GM12878 (cell line): ENCODE measurements at regions not wholly inside any gene's neighbourhood (a gene's known extent, or its start where the extent isn't known, plus 50 kb on each side); places are given as distances from the start of the nearest gene placed in this dataset.

Experiments
- ATAC-seq: fragments of 200-7000 bp; cut with Tn5 transposase; 3 replicates; pipeline ENCODE4 v1.9.1; 2020; ENCODE audit warnings: mild to moderate bottlenecking, moderate library complexity
- BruUV-seq: library from RNA; stranded (reverse); fragments of 400-500 nt; replicated peaks from 2 replicates; lab custom pipeline; 2021; lab: Mats Ljungman, UMichigan
- CTCF ChIA-PET: fragments of 300-600 bp; sonication (Branson Sonifier 250); formaldehyde crosslinking; extraction: SDS; loops from one replicate; lab custom pipeline; 2021; ENCODE audit warnings: inconsistent platforms; lab: Yijun Ruan, JAX
- POLR2A ChIA-PET: fragments of 350-600 bp; formaldehyde crosslinking; extraction: SDS; loops from one replicate; lab custom pipeline; 2021; ENCODE audit warnings: inconsistent platforms; lab: Charles Lee
- RAD21 ChIA-PET: fragments of 300-600 bp; sonication (Branson Sonifier 250); formaldehyde crosslinking; loops from one replicate; lab custom pipeline; 2023; ENCODE audit warnings: antibody characterized with exemption; ENCODE audit not compliant: unreplicated experiment; lab: Charles Lee
- SMC1A ChIA-PET: fragments of 300-600 bp; sonication (Branson Sonifier 250); formaldehyde crosslinking; loops from one replicate; lab custom pipeline; 2023; ENCODE audit not compliant: unreplicated experiment, uncharacterized antibody; lab: Charles Lee
- DNase-seq: peaks from one replicate; pipeline ENCODE4 v3.0.0-alpha.2; 2011; ENCODE audit warnings: low read depth, low spot score
- FAIRE-seq: peaks from 3 replicates; lab custom pipeline; 2011; peaks lifted over from hg19 to GRCh38; lab: Jason Lieb, UNC
- H2AFZ ChIP-seq: 2 replicates; pipeline ENCODE4 v1.6.0; 2011; ENCODE audit warnings: low read depth, low read length, control low read depth; ENCODE audit not compliant: control insufficient read depth
- H3K27ac ChIP-seq: 2 replicates; pipeline ENCODE4 v1.5.1; 2011; ENCODE audit warnings: control low read depth; ENCODE audit not compliant: control insufficient read depth, insufficient read depth
- H3K27me3 ChIP-seq, 2 experiments: replicated peaks in 1 of 2; 2 replicates each; pipeline versions ENCODE4 v1.6.0 to v1.6.1; 2011; ENCODE audit warnings: low read length in 1 of 2; ENCODE audit not compliant: control insufficient read depth in 2 of 2, insufficient read depth in 2 of 2
- H3K36me3 ChIP-seq, 2 experiments: 2 replicates each; pipeline ENCODE4 v1.5.1; 2011; ENCODE audit warnings: low read length in 1 of 2; ENCODE audit not compliant: control insufficient read depth in 2 of 2, insufficient read depth in 2 of 2
- H3K4me1 ChIP-seq: 2 replicates; pipeline ENCODE4 v1.6.1; 2011; ENCODE audit warnings: mild to moderate bottlenecking, low read length, moderate library complexity, mixed read lengths; ENCODE audit not compliant: control insufficient read depth, insufficient read depth
- H3K4me2 ChIP-seq: 2 replicates; pipeline ENCODE4 v1.6.0; 2011; ENCODE audit warnings: control low read depth; ENCODE audit not compliant: control insufficient read depth, insufficient read depth
- H3K4me3 ChIP-seq: fragments of 200-600 bp; sonication (generic); 2 replicates; pipeline ENCODE4 v1.5.1; 2016
- H3K79me2 ChIP-seq: 2 replicates; pipeline ENCODE4 v1.6.0; 2011; ENCODE audit warnings: low read length; ENCODE audit not compliant: control insufficient read depth, insufficient read depth
- H3K9ac ChIP-seq: 2 replicates; pipeline ENCODE4 v1.8.0; 2011; ENCODE audit warnings: low read length, control low read depth, mixed read lengths; ENCODE audit not compliant: control insufficient read depth, insufficient read depth
- H3K9me3 ChIP-seq: replicated peaks from 3 replicates; pipeline ENCODE4 v1.5.1; 2011; ENCODE audit warnings: mild to moderate bottlenecking, low read length; ENCODE audit not compliant: control insufficient read depth, insufficient read depth
- H4K20me1 ChIP-seq: 2 replicates; pipeline ENCODE4 v1.6.0; 2011; ENCODE audit not compliant: control insufficient read depth, insufficient read depth
- BHLHE40 ChIP-seq, 2 experiments: fragments of 450-650 bp in 1 of 2; IDR thresholded peaks; 2 replicates each; pipeline ENCODE4 v1.6.1; 2011 to 2017; ENCODE audit warnings: low read depth in 2 of 2, borderline replicate concordance in 1 of 2, improper control_type of control experiment in 1 of 2, low read length in 1 of 2, mild to moderate bottlenecking in 1 of 2
- CBX5 ChIP-seq: sonication (generic); IDR thresholded peaks from 2 replicates; pipeline ENCODE4 v1.6.1; 2016; ENCODE audit warnings: low read depth, moderate library complexity, mild to moderate bottlenecking, inconsistent platforms
- CREM ChIP-seq: IDR thresholded peaks from 2 replicates; pipeline ENCODE4 v1.6.1; 2014; ENCODE audit warnings: antibody characterized with exemption, low read depth
- EED ChIP-seq: sonication (generic); IDR thresholded peaks from 2 replicates; pipeline ENCODE4 v1.6.1; 2016; ENCODE audit warnings: antibody characterized with exemption, low read depth
- FOXK2 ChIP-seq: fragments of 450-650 bp; IDR thresholded peaks from 2 replicates; pipeline ENCODE4 v1.6.1; 2017; ENCODE audit warnings: mild to moderate bottlenecking, moderate library complexity
- FOXM1 ChIP-seq: IDR thresholded peaks from 2 replicates; pipeline ENCODE4 v1.6.1; 2012; ENCODE audit warnings: low read depth, mild to moderate bottlenecking, inconsistent platforms, low read length, moderate library complexity
- KDM1A ChIP-seq: fragments of 200-600 bp; sonication (generic); IDR thresholded peaks from 2 replicates; pipeline ENCODE4 v1.6.1; 2016; ENCODE audit warnings: borderline replicate concordance
- NR2C1 ChIP-seq: fragments of 450-650 bp; IDR thresholded peaks from 2 replicates; pipeline ENCODE4 v1.6.1; 2017; ENCODE audit warnings: antibody characterized with exemption, mild to moderate bottlenecking, moderate library complexity
- POLR2AphosphoS5 ChIP-seq: IDR thresholded peaks from 2 replicates; pipeline ENCODE4 v1.6.1; 2011; ENCODE audit warnings: mild to moderate bottlenecking, low read length, inconsistent platforms
- RAD51 ChIP-seq: fragments of 450-650 bp; IDR thresholded peaks from 2 replicates; pipeline ENCODE4 v1.6.1; 2016; ENCODE audit warnings: moderate library complexity, mild to moderate bottlenecking, inconsistent platforms
- RCOR1 ChIP-seq: conservative IDR thresholded peaks from 2 replicates; pipeline ENCODE4 v1.6.1; 2012; ENCODE audit warnings: low read depth, low read length, improper control_type of control experiment
- RELA ChIP-seq: fragments of 450-650 bp; IDR thresholded peaks from 2 replicates; pipeline ENCODE4 v1.8.0; 2014; ENCODE audit warnings: borderline replicate concordance; ENCODE audit not compliant: partially characterized antibody
- SIX5 ChIP-seq: IDR thresholded peaks from 2 replicates; pipeline ENCODE4 v1.6.1; 2011; ENCODE audit warnings: mild to moderate bottlenecking, low read depth, low read length, moderate library complexity; ENCODE audit not compliant: severe bottlenecking
- SREBF1 ChIP-seq: IDR thresholded peaks from 2 replicates; pipeline ENCODE4 v1.6.1; 2012; ENCODE audit warnings: mild to moderate bottlenecking, low read length
- STAT3 ChIP-seq: IDR thresholded peaks from 2 replicates; pipeline ENCODE4 v1.6.1; 2011; ENCODE audit warnings: low read depth, low read length, improper control_type of control experiment
- SUZ12 ChIP-seq: fragments of 200-600 bp; sonication (generic); IDR thresholded peaks from one replicate; pipeline ENCODE4 v1.6.1; 2018; ENCODE audit warnings: antibody characterized with exemption, mild to moderate bottlenecking; ENCODE audit not compliant: unreplicated experiment
- ZNF384 ChIP-seq: IDR thresholded peaks from 2 replicates; pipeline ENCODE4 v1.6.1; 2012; ENCODE audit warnings: low read depth, mild to moderate bottlenecking, low read length, improper control_type of control experiment, borderline replicate concordance
- WGBS: methylation state at CpG from one replicate; pipeline ENCODE4 v1.1.6; 2016; ENCODE audit warnings: low lambda C conversion rate; ENCODE audit not compliant: insufficient replicate concordance, insufficient coverage; ENCODE audit errors: missing lambda C conversion rate; 5-methylcytosine and 5-hydroxymethylcytosine counted together
- in situ Hi-C: fragments of 300-500 bp; cut with MboI; formaldehyde crosslinking; loops from 9 replicates; pipeline ENCODE4 v1.14.3; 2018; ENCODE audit warnings: mixed read lengths
- intact Hi-C: fragments of 100-400 bp; cut with micrococcal nuclease; formaldehyde crosslinking; loops from one replicate; pipeline ENCODE4 v1.14.2; 2022; ENCODE audit not compliant: unreplicated experiment
- TF ChIP-seq, protein P1 (sequence below): fragments of 450-650 bp; IDR thresholded peaks from 2 replicates; pipeline ENCODE4 v1.6.1; 2017; ENCODE audit warnings: mild to moderate bottlenecking
- TF ChIP-seq, protein P2 (sequence below): fragments of 150-350 bp; IDR thresholded peaks from 2 replicates; pipeline ENCODE4 v1.6.1; 2014; ENCODE audit warnings: mild to moderate bottlenecking, low read depth, low read length
- TF ChIP-seq, protein P3 (sequence below): fragments of 450-650 bp; conservative IDR thresholded peaks from 2 replicates; pipeline ENCODE4 v1.6.1; 2017; ENCODE audit warnings: mild to moderate bottlenecking, moderate library complexity

DNA sequence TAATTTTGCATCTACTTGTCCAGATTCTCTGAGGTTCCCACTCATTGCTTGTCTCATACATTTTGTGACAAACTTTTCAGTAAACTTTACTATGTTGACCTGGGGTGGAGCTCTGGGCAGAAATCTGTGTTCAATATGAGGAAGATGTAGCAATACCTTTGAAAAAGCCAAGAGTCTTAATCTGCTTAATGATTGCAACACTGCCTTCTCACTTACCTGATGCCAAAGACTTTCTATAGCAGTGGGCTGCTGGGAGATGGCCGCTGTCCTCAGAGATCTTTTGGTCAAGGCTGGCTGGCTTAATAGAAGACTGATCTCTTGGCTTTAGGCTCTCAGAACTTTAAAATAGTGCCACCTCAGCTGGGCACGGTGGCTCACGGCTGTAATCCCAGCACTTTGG lies 70.1 kb upstream of the RBM24 start:
- H3K9ac ChIP-seq: no peak overlapping the region
- POLR2A ChIA-PET: no interaction called here
- intact Hi-C loops (no loop called here), in situ Hi-C loops (no loop called here)
- CTCF ChIA-PET: no interaction called here
- H3K4me1 ChIP-seq: no peaks in the 10 kb centered on the region
- no TSS peak for BruUV-seq
- H3K79me2 ChIP-seq: no peaks in the 10 kb centered on the region
- FAIRE-seq (no peak), ATAC-seq (no peak), DNase-seq (no peak)
- no peaks in the 10 kb centered on the region for H3K36me3 ChIP-seq
- H2AFZ ChIP-seq: no peak overlapping the region
- no peaks in the 10 kb centered on the region for H3K27me3 ChIP-seq
- TF ChIP-seq SREBF1: no peak
- TF ChIP-seq, protein P1, sequence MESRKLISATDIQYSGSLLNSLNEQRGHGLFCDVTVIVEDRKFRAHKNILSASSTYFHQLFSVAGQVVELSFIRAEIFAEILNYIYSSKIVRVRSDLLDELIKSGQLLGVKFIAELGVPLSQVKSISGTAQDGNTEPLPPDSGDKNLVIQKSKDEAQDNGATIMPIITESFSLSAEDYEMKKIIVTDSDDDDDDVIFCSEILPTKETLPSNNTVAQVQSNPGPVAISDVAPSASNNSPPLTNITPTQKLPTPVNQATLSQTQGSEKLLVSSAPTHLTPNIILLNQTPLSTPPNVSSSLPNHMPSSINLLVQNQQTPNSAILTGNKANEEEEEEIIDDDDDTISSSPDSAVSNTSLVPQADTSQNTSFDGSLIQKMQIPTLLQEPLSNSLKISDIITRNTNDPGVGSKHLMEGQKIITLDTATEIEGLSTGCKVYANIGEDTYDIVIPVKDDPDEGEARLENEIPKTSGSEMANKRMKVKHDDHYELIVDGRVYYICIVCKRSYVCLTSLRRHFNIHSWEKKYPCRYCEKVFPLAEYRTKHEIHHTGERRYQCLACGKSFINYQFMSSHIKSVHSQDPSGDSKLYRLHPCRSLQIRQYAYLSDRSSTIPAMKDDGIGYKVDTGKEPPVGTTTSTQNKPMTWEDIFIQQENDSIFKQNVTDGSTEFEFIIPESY: no peak
- TF ChIP-seq CBX5: no peak
- TF ChIP-seq POLR2AphosphoS5: no peak
- no peak for TF ChIP-seq STAT3
- TF ChIP-seq, protein P2, sequence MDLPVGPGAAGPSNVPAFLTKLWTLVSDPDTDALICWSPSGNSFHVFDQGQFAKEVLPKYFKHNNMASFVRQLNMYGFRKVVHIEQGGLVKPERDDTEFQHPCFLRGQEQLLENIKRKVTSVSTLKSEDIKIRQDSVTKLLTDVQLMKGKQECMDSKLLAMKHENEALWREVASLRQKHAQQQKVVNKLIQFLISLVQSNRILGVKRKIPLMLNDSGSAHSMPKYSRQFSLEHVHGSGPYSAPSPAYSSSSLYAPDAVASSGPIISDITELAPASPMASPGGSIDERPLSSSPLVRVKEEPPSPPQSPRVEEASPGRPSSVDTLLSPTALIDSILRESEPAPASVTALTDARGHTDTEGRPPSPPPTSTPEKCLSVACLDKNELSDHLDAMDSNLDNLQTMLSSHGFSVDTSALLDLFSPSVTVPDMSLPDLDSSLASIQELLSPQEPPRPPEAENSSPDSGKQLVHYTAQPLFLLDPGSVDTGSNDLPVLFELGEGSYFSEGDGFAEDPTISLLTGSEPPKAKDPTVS: no peak
- no peak for TF ChIP-seq RCOR1
- no peak for TF ChIP-seq SUZ12
- no peak for TF ChIP-seq SIX5
- TF ChIP-seq FOXM1: no peak
- TF ChIP-seq FOXK2: no peak
- no peak for TF ChIP-seq ZNF384
- TF ChIP-seq CREM: no peak
- no peak for TF ChIP-seq BHLHE40 (IDR thresholded peaks at IDR 0.05; ENCODE audit: borderline replicate concordance in 1 of 2, low read depth in 2 of 2, low read length in 1 of 2)
- TF ChIP-seq RELA: no peak
- no peak for TF ChIP-seq RAD51
- TF ChIP-seq NR2C1: no peak
- no peak for TF ChIP-seq KDM1A
- TF ChIP-seq EED: no peak
- TF ChIP-seq, protein P3, sequence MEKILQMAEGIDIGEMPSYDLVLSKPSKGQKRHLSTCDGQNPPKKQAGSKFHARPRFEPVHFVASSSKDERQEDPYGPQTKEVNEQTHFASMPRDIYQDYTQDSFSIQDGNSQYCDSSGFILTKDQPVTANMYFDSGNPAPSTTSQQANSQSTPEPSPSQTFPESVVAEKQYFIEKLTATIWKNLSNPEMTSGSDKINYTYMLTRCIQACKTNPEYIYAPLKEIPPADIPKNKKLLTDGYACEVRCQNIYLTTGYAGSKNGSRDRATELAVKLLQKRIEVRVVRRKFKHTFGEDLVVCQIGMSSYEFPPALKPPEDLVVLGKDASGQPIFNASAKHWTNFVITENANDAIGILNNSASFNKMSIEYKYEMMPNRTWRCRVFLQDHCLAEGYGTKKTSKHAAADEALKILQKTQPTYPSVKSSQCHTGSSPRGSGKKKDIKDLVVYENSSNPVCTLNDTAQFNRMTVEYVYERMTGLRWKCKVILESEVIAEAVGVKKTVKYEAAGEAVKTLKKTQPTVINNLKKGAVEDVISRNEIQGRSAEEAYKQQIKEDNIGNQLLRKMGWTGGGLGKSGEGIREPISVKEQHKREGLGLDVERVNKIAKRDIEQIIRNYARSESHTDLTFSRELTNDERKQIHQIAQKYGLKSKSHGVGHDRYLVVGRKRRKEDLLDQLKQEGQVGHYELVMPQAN: no peak
- RAD21 ChIA-PET: no interaction called here
- SMC1A ChIA-PET: no interaction called here
- H3K4me2 ChIP-seq: no peak overlapping the region
- 61% methylated on average over 3 of the region's 3 CpGs for WGBS
- no peak overlapping the region for H3K4me3 ChIP-seq
- H3K27ac ChIP-seq: no peak overlapping the region
- no peaks in the 10 kb centered on the region for H3K9me3 ChIP-seq
- no peaks in the 10 kb centered on the region for H4K20me1 ChIP-seq
